ENCODE measurements at regions not wholly inside any gene's neighbourhood (a gene's known extent, or its start where the extent isn't known, plus 50 kb on each side); places are given as distances from the start of the nearest gene placed in this dataset.

GRCh38 chr17:59501690-59502089 is 63.7 kb upstream of the DHX40 start:
- TF ChIP-seq, protein P1, sequence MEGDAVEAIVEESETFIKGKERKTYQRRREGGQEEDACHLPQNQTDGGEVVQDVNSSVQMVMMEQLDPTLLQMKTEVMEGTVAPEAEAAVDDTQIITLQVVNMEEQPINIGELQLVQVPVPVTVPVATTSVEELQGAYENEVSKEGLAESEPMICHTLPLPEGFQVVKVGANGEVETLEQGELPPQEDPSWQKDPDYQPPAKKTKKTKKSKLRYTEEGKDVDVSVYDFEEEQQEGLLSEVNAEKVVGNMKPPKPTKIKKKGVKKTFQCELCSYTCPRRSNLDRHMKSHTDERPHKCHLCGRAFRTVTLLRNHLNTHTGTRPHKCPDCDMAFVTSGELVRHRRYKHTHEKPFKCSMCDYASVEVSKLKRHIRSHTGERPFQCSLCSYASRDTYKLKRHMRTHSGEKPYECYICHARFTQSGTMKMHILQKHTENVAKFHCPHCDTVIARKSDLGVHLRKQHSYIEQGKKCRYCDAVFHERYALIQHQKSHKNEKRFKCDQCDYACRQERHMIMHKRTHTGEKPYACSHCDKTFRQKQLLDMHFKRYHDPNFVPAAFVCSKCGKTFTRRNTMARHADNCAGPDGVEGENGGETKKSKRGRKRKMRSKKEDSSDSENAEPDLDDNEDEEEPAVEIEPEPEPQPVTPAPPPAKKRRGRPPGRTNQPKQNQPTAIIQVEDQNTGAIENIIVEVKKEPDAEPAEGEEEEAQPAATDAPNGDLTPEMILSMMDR (IDR thresholded peaks at IDR 0.05 in 8 of 11, conservative IDR thresholded peaks at IDR 0.05 in 3 of 11): no peak
- TF ChIP-seq POLR2A (IDR thresholded peaks at IDR 0.05): no peak
- no peak for TF ChIP-seq POLR2AphosphoS5 (IDR thresholded peaks at IDR 0.05)
